ENCODE measurements at regions not wholly inside any gene's neighbourhood (a gene's known extent, or its start where the extent isn't known, plus 50 kb on each side); places are given as distances from the start of the nearest gene placed in this dataset.

DNA sequence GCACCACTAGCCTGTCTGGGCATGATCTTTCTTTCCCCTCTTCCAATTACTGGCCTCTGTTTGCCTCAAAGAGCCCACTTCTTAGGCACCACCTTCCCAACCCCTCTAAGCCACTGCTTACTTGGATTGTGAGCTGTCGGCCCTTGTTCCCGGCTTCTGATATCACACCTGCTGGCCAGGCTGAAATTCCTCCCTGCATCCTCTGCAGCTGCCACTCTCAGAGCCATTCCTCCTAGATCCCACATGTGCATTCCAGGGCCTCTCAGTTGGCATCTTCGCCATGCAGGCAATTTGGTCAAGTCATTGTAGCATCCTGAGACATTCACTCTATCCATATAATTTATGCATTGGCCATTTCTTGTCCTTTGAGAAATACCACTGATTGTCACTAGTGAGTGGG is 135.9 kb downstream of the OLIG3 start:
- TF ChIP-seq, protein P1, sequence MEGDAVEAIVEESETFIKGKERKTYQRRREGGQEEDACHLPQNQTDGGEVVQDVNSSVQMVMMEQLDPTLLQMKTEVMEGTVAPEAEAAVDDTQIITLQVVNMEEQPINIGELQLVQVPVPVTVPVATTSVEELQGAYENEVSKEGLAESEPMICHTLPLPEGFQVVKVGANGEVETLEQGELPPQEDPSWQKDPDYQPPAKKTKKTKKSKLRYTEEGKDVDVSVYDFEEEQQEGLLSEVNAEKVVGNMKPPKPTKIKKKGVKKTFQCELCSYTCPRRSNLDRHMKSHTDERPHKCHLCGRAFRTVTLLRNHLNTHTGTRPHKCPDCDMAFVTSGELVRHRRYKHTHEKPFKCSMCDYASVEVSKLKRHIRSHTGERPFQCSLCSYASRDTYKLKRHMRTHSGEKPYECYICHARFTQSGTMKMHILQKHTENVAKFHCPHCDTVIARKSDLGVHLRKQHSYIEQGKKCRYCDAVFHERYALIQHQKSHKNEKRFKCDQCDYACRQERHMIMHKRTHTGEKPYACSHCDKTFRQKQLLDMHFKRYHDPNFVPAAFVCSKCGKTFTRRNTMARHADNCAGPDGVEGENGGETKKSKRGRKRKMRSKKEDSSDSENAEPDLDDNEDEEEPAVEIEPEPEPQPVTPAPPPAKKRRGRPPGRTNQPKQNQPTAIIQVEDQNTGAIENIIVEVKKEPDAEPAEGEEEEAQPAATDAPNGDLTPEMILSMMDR (IDR thresholded peaks at IDR 0.05): no peak
- no peak for DNase-seq (ENCODE audit: low spot score)
- no peak for ATAC-seq (ENCODE audit: low FRiP score)

DNA sequence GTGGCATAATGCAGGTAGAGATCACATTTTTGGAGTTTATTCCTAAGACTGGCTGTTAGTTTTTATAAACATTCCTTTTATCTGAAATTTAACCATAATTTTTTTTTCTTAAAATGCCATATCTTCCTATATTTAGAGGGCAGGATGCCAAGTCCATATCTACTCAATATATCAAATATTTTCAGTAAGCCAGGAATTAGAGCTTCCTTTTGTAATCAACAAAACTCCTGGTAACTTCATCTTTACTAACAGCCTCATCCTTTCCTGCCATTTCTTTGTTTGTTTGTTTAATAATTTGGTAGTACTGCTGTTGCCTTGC is 136.3 kb downstream of the OLIG3 start:
- TF ChIP-seq, protein P1 (IDR thresholded peaks at IDR 0.05): no peak
- ATAC-seq (ENCODE audit: low FRiP score) (no peak), DNase-seq (ENCODE audit: low spot score) (no peak)

DNA sequence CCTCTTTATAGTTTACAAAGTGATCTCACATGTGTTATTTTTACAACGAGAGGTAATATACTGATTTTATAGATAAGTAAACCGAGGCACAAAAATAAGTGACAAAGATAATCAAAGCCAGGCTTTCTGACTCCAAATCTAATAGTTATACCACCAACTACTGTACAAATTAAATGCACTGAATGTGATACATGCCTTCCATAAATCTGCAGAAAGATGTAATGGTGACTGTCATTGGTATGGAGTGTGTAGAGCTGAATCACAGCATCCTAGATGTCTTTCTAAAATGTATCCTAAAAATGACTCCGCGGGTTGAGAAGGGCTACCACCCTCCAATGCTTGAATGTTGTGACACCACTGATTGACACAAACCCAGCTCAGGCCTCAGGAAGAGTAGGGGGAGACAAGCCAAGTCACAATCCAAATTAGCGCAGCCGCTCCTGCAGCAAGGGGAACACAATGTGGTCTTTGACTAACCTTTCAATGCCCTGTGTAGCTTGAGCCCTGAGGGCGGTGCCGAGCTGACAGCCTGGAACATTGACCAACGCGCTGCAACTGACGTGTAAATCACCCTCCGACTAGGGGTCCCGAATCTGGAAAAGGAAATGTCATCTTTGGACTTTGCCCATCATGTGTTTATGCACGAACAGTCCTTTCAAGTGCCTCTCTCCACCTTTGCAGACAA is 136.8 kb downstream of the OLIG3 start:
- DNase-seq (ENCODE audit: low spot score) (no peak), ATAC-seq (ENCODE audit: low FRiP score) (no peak)
- TF ChIP-seq, protein P1 (IDR thresholded peaks at IDR 0.05): no peak

GRCh38 chr6:137353842-137354397 is 134.7 kb upstream of the IFNGR1 start:
- DNase-seq (ENCODE audit: low spot score): no peak
- ATAC-seq (ENCODE audit: low FRiP score): no peak
- TF ChIP-seq, protein P1 (IDR thresholded peaks at IDR 0.05): no peak

- ATAC-seq (ENCODE audit: low FRiP score): no peak
- DNase-seq (ENCODE audit: low spot score): no peak
- TF ChIP-seq, protein P1 (IDR thresholded peaks at IDR 0.05): no peak
These were observed 134.2 kb upstream of the IFNGR1 start for GRCh38 chr6:137353346-137353745.

DNA sequence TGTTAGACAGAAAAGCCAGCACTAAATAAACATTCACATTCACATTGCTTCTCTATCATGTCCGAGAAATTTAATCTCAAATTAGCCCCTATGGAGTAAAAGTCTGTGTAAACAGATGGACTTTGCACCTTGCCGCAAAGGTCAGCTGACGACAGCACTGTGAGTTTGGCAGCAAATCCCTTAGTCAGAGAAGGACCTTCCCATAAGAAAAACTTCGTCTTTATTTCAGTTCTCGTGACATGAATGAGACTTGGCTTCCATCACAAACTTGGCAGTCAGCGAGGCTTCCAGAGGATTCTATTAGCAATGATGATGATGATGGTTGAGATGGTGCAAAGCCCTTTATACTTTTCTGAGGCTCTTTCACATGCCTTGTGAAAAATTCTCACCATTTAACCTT is 133.7 kb upstream of the IFNGR1 start:
- ATAC-seq (ENCODE audit: low FRiP score) (no peak), DNase-seq (ENCODE audit: low spot score) (no peak)
- TF ChIP-seq, protein P1 (IDR thresholded peaks at IDR 0.05): no peak

DNA sequence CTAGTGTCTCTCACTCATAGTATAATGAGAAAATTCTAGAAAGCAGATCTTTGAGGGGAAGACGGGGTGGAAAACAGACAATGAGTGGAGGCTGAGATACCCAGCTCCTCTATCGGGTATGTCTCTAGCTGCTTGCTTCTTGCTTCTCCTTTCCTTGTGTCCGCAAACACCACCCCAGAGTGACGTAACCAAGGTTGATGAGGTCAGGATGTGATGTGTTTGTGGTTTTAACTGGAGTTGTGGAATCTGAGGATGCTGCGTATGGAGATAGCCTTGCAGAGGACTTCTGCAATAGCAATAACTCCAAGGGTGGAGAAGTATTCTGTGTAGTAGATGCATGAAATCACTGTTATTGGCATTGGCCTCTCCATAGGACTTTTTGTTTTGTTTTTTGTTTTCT is 132.7 kb upstream of the IFNGR1 start:
- TF ChIP-seq, protein P1 (IDR thresholded peaks at IDR 0.05): no peak
- ATAC-seq (ENCODE audit: low FRiP score): no peak
- no peak for DNase-seq (ENCODE audit: low spot score)

Measured in omental fat pad (tissue), 3 donors.